ENCODE measurements at regions not wholly inside any gene's neighbourhood (a gene's known extent, or its start where the extent isn't known, plus 50 kb on each side); places are given as distances from the start of the nearest gene placed in this dataset.
A peak's percentile ranks its signal among the peaks of the same experiment; 100 is the strongest.

DNA sequence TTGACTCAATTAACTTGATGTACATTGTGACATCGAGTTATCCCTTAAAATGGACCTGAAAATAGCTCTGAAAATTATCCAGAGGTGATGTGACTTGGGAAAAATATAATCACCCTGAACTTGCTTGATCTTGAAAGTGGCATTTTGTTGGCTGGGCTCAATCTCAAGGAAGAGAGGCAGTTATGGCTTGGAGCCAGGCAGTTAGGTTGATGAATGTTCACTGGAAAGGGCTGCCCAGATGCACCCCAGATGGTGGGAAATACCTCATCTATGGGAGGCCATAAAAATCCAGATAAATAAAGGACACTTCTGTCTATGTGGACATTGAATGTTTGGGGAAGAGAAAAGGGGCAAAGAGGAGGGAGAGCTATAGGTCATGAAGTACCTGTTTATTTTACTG is 55.7 kb upstream of the OR5AN1 start:
- no peak for DNase-seq

DNA sequence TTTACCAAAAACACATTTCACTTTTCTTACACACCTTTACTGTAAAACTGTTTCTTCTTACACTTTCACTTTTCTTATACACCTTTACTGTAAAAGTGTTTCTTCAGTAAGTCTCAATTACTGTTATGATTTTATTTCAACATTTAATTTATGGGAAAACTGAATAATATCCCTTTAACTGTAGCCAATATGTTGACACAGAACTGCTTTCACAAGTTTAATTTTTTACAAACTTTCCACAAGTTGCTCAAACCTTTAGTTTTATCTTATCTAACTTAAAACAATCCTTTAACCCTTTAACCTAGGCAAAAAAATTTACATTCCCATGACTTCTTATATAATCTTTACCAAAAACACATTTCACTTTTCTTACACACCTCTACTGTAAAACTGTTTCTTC is 63.3 kb upstream of the OR5AN1 start:
- no peak for DNase-seq

DNA sequence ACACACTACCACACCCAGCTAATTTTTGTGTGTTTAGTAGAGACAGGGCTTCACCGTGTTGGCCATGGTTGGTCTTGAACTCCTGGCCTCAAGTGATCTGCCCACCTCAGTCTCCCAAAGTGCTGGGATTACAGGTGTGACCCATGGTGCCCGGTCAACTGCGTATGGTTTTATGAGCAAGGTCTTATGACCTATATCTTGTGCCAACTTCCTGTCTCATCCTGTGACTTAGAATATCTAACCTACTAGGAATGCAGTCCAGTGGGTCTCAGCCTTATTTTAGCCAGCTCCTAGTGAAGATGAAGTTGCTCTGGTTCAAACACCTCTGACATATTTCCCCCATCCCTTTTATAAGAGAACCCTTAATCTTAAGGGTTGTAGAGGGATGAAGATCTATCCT is 66.1 kb upstream of the OR5AN1 start:
- DNase-seq = no peak

DNA sequence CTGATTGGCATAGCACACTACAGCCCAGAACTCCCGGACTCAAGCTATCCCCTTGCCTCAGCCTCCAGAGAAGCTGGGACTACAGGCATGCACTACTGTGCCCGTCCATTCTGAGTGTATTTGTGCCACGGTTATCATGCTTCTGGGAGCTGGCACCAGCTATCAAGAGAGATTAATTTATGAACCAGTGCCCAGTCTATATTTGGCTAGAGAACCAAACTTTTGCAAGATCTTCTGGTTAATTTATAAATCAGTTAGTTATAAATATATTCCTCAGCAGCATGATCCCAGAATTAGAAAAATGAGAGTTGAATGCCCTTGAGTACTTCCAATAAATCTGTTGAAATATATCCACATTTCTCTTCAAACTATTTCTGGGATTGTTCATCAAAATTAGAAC is 67.5 kb upstream of the OR5AN1 start:
- DNase-seq = no peak

DNA sequence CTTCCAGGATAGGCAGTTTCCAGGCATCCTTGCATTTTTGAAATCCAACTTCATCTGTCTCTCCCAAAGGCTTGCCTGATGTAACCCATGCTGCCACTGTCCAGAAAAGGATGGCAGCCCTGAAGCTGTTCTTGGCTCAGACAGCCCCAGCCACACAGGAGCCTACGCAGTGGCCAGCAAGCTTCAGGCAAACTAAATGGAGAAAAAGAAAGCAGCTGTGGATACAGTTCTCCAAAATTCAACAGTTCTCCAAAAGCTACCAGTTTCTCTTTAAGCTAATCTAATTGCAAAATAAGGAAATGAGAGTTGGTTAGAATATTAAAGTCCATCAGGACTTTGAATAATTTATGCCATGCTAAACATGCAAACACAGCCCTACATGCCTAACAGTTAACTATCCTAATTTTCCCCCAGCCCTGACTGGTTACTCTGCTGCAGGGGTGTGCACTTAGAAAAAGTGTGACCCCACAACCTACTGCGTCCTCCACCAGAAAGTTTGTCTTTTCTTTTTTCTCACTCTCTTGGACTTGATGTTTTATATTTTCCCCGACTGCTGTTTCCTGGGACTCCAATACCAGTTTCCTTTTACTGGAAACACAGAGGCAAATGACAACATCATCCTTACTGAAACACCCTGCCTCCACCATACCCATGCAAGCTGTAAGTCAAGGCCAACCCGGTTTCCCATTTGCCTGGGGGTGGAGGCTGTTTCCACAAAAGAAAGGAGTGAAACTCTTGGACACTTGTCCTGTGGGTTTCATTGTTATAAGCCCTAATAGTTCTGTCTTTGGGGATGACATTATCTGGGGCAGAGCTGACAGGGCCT is 69.1 kb upstream of the OR5AN1 start:
- no peak for DNase-seq

DNA sequence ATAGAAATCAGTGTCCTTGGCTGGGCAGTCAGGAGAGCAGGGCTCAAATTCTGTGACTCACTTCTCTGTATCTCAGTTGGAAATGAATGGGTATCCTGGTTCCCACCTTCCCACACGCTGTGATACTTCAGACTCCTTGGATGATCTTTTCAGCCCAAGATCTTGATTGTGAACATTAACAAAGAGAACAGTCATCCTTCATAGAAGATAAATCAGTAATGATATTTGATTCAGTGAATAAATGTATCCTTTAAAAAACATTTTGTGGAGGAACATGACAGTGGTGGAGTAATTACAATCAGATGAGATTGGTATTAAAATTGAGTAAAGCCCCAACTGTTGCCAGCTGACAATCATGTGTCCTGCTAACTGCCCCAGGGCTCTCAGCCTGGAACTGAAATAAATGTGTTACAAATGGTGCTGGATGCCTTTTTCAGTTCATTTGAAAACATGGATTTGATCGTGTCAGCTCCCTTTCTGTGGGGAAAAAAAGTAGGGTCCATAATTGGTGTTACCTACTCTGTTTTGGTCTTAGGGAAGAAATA is 72.9 kb upstream of the OR5AN1 start:
- DNase-seq = no peak

DNA sequence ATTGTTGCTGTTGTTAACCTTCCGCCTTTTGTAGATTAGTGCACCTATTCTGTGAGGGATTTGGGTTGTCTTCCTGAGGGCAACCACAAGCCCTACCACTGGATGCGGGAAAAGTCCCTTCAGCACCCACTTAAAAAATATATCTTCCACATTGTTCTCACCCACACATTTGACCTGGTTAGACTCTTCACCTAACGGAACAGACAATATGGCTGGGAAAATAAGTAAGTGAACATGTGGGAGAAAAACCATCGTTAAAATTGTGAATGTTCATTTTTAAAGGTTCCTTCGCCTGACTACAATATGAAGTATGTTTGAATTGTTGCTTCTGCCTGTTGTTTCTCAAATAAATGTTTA is 72.0 kb upstream of the MPEG1 start:
- DNase-seq = no peak

DNA sequence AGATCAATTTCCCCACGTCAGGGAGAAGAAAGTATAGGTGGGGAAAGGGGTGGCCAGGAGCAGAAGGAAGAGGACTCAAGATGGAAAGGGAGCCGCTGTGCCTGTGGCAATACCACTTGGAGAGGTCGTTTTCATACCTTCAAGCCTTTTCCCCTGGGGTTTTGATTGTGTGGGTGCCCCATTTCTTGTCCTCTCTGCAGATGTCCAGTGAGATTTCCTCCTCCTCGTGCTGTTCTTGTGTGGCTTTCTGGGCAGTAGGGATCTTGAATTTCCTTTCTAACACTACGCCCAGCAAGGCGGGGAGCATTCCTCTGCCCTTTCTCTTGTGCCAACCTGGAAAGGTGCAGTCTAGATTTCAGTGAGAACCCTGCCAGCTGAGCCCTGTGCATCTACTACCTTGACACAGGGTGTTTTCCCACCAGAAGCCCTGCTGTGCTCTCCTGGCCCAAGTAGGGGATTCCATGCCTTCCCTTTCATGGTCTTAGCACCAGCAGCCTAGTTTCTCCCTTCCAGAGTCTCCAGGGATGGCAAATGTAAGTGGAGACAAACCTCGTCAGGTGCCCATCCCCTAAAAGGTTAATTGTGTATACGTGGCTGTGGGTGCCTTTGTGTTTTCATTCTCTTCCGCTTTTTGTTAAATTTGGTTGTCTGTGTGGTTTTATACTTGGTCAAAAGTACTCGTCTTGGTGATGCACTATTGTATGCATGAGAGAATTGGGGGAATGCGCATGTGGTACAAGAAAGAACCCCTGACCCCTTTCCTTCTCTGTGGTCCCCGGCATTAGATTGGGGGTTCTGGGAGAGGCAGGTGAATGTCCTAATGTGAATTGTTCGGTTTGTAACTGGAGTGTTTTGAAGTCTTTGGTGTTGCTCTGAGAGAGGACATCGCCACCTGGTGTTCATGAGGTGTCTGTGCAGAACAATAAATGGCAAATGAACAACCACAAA is 71.4 kb upstream of the MPEG1 start:
- peak; percentile 41 for DNase-seq

DNA sequence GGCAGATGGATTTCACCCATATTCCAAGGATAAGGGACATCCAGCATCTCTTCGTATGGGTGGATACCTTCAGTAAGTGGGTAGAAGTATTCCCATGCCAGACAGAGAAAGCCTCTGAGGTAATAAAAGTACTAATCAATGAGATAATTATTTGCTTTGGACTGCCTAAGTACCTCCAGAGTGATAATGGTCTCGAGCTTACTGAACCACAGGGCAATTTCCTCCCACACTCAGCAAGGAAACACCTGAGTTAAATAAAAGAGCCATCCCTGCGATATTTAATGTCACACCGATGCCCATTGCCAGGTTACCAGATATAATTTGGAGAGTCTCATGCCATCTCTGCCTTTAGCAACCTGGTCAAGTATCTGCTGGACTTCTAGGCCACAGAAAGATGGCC is 70.6 kb upstream of the MPEG1 start:
- no peak for DNase-seq

DNA sequence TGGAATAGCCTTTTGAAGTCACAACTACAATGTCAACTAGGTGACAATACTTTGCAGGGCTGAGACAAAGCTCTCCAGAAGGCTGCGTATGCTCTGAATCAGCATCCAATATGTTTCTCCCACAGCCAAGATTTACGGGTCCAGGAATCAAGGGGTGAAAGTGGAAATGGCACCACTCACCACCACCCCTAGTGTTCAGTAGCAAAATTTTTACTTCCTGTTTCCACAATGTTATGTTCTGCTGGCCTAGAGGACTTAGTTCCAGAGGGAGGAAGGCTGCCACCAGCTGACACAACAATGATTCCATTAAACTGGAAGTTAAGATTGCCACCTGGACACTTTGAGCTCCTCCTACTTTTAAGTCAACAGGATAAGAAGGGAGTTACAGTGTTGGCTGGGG is 68.5 kb upstream of the MPEG1 start:
- DNase-seq = no peak

DNA sequence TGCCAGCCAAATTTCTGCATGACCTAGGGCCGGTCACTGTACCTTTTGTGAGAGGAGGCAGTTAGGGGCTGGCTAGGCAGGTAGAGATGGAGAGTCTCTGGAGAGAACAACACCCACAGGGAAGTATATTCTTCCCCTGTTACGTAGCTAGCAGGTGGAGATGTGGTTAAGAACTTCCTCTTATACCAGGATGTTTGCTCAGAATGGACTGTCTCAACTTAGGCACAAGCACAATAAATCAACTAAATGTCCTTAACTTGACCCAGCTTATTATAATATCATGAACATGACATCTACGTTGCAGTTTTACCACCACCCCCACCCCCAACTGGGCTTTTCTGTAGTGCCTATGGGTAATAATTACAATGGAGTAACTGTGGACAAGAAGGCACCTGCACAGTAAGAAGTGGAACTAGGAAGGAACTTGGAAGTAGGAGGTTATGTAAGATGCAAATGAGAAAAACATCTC is 60.7 kb upstream of the MPEG1 start:
- DNase-seq = no peak

DNA sequence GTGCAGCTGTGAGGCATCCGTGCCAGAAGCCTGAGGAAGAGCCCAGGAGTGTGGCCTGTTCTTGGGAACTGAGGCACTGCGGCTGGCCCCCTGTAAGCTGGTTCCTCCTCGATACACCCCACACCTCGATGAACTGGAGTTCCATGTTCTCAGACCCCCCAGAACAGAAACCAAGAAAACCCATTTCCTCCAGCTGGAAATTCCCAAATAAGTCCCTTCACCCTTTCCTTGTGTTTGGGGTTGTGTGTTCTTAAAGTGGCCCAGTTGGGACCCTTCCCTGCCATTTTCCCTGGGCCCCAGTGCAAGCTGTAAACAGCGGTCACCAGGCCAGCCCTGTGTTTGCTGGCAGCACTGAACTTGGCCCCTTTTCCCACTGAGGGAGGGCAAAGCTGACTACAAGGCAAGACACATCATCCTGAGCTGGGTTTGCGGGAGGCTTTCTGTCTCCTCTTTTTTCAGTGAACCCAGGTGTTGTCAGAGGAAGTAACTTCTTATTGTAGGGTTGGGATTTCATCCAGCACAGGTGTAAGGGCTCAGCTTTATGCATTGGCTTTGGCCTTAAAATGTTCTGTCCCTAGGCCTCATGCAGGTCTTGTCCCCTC is 60.1 kb upstream of the MPEG1 start:
- DNase-seq = no peak

DNA sequence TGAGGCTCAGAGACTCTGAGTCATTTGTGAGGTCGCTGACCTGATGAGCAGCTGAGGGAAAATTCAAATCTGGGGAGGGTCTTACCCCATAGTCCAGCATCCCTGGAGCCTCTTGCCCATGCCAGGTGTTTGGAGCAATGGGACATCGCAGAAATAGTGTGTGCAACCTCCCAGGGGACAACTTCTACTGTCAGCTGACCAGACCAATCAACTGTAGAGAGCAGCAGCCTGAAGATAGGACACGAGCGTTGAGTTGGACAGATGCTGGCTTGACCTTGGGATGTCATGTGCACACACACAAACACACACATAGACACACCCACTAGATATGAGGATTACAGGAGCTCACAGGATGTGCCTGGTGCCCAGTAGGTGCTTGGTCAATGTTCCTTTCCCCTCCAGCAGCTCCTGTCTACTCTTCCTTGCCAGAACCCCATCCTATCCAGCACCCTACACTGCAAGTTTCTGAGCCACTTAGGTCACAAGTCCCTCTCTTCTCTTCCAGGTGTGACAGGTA is 59.1 kb upstream of the MPEG1 start:
- DNase-seq = no peak

DNA sequence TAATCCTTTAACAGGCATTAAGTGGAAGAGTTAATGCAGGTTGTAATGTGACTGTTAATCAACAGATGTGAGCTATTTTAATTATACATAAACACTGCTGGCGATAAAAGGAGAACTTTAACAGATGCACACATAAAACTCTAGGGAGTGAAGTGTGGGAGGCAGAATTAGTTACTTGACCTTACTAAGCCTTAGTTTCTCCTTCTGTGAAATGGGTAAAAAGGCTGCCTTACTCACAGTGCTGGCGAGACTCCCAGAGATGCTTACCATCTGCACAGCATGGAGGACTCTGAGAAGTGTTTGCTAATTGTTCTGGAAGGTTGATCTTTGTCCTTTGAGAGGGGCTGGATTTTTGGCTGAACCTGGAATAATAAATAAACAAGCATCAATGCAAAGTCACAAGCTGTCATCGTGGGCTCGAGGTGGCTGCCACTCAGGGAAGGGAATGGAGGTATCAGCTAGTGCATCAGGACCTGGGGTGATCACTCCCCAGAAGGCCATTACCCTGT is 58.6 kb upstream of the MPEG1 start:
- no peak for DNase-seq

DNA sequence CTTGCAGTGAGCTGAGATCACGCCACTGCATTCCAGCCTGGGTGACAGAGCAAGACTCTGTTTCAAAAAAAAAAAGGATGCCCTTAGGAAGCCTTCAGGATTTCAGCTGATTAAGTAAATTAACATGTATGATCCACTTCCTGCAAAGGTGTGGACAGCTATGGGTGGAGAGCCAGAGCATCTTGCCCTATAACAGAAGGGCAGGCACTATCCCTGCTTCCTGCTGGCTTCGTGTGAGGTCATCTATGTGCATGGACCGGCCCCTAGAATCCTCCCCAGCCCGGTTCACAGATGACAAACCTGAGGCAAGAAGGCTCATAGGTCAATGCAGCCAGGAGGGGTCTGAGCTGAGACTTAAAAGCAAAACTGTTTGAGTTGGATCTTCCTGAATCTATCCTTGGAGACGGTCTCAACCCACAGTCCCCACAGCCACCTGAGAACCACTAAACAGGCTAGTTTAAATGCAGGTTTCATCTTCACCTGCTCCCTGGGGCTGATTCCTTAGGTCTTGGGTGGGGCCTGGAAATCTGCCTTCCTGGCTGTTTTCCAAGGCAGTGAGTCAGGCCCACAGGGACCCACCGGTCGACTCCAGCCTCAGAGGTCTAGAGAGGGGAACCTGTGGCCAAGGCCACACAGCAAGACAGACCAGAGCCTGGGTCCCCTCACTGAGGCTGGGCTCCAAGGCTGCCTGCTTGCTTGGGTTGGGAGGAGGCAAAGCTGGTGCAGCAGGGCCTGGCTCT is 55.2 kb upstream of the MPEG1 start:
- DNase-seq = no peak

DNA sequence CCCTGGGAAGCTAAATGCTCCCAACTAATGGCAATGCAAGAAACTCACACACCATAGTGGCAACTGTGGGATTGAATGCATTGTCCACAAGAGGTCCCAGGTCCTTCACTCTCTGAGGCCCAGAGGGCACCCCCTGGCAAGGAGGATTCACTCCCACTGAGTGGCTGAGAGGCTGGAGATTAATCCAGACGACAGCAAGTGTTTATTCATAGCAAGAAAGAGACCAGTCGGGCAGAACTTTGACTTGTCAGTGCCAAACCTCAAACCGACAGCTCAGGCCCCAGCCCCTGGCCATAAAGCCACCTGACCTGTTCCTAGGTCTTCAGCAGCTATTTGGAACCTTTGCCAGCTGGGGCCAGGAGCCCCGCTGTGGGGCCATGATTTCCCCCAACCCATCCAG is 54.5 kb upstream of the MPEG1 start:
- no peak for DNase-seq

DNA sequence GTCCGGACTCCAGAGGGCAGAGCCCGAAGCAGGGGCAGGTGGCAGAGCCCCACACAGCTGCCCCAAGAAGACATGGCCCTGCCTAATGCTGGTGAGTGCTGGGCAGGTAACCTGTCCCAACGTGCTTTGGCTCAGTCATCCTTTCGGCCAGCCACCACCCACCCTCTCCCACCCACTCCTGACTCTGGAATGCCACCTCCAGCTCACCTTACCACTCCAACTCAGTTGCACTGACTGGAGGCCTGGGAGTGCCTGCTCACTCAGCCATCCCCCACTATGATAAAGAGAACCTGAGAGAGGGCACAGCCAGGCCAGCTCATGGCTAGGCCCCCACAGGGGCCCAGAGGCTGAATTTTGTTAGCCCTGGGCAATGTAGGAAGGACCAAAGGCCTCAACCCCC is 53.8 kb upstream of the MPEG1 start:
- DNase-seq = no peak

DNA sequence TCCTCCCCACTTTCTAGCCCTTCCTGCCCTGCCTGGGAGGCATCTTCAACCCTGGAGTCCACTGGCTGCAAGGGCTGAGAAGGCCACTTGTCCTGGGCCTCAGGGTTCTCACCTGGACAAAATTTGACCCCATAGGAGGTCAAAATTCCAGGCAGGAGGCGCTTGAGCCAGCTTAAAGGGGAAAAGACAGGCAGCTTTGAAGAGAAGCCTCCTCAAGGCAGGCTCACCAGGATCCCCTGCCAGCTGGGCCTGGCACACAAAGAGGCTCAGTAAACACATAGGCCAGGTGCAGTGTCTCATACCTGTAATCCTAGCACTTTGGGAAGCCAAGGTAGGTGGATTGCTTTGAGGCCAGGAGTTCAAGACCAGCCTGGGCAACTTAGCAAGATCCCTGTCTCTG is 53.0 kb upstream of the MPEG1 start:
- DNase-seq = no peak

DNA sequence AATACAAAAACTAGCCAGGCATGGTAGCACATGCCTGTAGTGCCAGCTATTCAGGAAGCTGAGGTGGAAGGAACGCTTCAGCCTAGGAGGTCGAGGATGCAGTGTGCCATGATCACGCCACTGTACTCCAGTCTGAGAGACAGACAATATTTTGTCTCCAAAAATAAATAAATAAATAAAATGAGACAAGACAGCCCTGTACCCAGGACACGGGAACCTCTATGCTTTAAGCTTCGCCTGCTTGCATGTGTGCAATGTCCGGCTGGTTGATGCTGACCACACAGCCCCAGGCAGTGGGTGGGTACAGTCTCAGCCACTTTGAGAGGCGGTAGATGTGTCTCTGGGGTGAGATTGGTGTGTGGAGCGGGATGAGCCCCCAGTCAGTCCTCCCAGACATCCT is 52.0 kb upstream of the MPEG1 start:
- no peak for DNase-seq

DNA sequence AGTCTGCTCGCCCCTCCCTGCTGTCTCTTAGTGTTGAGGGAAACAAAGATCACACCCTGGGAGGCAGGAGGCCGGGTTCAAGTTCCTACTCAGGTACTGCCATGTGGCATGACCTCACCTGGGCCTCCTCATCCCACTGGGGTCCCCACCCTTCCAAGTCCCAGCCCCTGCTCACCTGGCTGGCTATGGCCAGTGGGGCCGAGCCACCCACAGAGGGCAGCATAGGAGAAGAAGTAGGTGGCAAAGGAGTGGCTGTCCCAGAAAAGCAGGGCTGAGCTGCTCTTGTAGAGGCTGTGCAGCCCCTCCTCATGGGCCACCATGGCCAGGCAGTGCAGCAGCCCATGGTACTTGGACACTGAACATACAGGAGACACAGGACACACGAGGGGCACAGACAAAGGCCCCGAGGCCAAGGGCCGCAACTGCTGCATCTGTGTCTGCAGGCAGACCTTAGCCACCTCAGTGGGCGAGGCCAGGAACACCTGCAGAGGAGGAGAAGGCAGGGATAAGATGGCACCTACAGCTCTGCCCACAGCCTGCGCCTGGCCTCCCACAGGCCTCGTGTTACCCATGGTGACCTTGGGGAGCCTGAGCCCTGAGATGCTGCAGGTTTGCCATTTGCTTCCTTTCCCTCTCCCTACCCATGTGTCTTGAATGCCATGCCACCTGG is 50.6 kb upstream of the MPEG1 start:
- DNase-seq = no peak
